GM12892 (cell line): ENCODE measurements at regions not wholly inside any gene's neighbourhood (a gene's known extent, or its start where the extent isn't known, plus 50 kb on each side); places are given as distances from the start of the nearest gene placed in this dataset.

Experiments used
- DNase-seq: peaks from one replicate; pipeline ENCODE4 v3.0.0; 2011; ENCODE audit not compliant: insufficient read length
- FAIRE-seq: peaks from 2 replicates; lab custom pipeline; 2011; peaks lifted over from hg19 to GRCh38; lab: Jason Lieb, UNC
- POLR2A ChIP-seq: IDR thresholded peaks from 2 replicates; pipeline ENCODE4 v1.6.1; 2011; ENCODE audit warnings: low read depth, low read length, control low read depth
- POLR2AphosphoS5 ChIP-seq: IDR thresholded peaks from 2 replicates; pipeline ENCODE4 v1.6.1; 2011; ENCODE audit warnings: low read depth, low read length, control low read depth
- TAF1 ChIP-seq: IDR thresholded peaks from 2 replicates; pipeline ENCODE4 v1.6.1; 2011; ENCODE audit warnings: low read depth, mild to moderate bottlenecking, control low read depth, low read length, borderline replicate concordance

GRCh38 chr2:106602042-106602441 lies 114.9 kb downstream of the CD8B2 start:
- DNase-seq: no peak
- no peak for FAIRE-seq
- no peak for TF ChIP-seq POLR2AphosphoS5
- no peak for TF ChIP-seq TAF1
- no peak for TF ChIP-seq POLR2A

- DNase-seq: no peak
- TF ChIP-seq POLR2AphosphoS5 (no peak), POLR2A (no peak), TAF1 (no peak)
- FAIRE-seq: no peak
These were observed 119.5 kb downstream of the CD8B2 start for GRCh38 chr2:106606652-106607051.

GRCh38 chr2:106607371-106607770 lies 120.2 kb downstream of the CD8B2 start:
- DNase-seq (no peak), FAIRE-seq (no peak)

GRCh38 chr2:106609780-106610179 lies 122.6 kb downstream of the CD8B2 start:
- TF ChIP-seq POLR2A (no peak), TAF1 (no peak), POLR2AphosphoS5 (no peak)
- FAIRE-seq (no peak), DNase-seq (no peak)

More at GRCh38 chr2:106607371-106607770, 120.2 kb downstream of the CD8B2 start:
- no peak for TF ChIP-seq POLR2A
- TF ChIP-seq TAF1: no peak
- TF ChIP-seq POLR2AphosphoS5: no peak

GRCh38 chr2:106614511-106615291 lies 127.5 kb downstream of the CD8B2 start:
- DNase-seq (no peak), FAIRE-seq (no peak)
- no peak for TF ChIP-seq POLR2AphosphoS5
- TF ChIP-seq POLR2A: no peak
- no peak for TF ChIP-seq TAF1

- TF ChIP-seq TAF1 (no peak), POLR2A (no peak), POLR2AphosphoS5 (no peak)
- DNase-seq: no peak
- FAIRE-seq: no peak
These were observed 131.4 kb downstream of the CD8B2 start for GRCh38 chr2:106618614-106619013.

- FAIRE-seq: no peak
- no peak for DNase-seq
These were observed 136.3 kb downstream of the CD8B2 start for GRCh38 chr2:106623456-106623855.

GRCh38 chr2:106624787-106625380 lies 137.7 kb downstream of the CD8B2 start:
- TF ChIP-seq POLR2AphosphoS5: no peak
- TF ChIP-seq TAF1: no peak
- no peak for TF ChIP-seq POLR2A
- FAIRE-seq (no peak), DNase-seq (no peak)

More at GRCh38 chr2:106623456-106623855, 136.3 kb downstream of the CD8B2 start:
- no peak for TF ChIP-seq POLR2A
- TF ChIP-seq TAF1: no peak
- TF ChIP-seq POLR2AphosphoS5: no peak

- TF ChIP-seq POLR2AphosphoS5: no peak
- no peak for TF ChIP-seq TAF1
- TF ChIP-seq POLR2A: no peak
- DNase-seq (no peak), FAIRE-seq (no peak)
These were observed 141.2 kb downstream of the CD8B2 start for GRCh38 chr2:106628377-106628776.

- no peak for TF ChIP-seq TAF1
- TF ChIP-seq POLR2A: no peak
- TF ChIP-seq POLR2AphosphoS5: no peak
- DNase-seq: no peak
- no peak for FAIRE-seq
These were observed 142.8 kb downstream of the CD8B2 start for GRCh38 chr2:106629981-106630380.

GRCh38 chr2:106631281-106631680 lies 144.1 kb downstream of the CD8B2 start:
- DNase-seq (no peak), FAIRE-seq (no peak)
- TF ChIP-seq POLR2AphosphoS5 (no peak), POLR2A (no peak), TAF1 (no peak)

- TF ChIP-seq TAF1 (no peak), POLR2A (no peak), POLR2AphosphoS5 (no peak)
- DNase-seq (no peak), FAIRE-seq (no peak)
These were observed 150.9 kb downstream of the CD8B2 start for GRCh38 chr2:106638043-106638442.

- DNase-seq: no peak
- TF ChIP-seq TAF1: no peak
- no peak for TF ChIP-seq POLR2A
- TF ChIP-seq POLR2AphosphoS5: no peak
These were observed 151.4 kb downstream of the CD8B2 start for GRCh38 chr2:106638580-106638979.

More at GRCh38 chr2:106638580-106638979, 151.4 kb downstream of the CD8B2 start:
- no peak for FAIRE-seq
